IMR-90 (cell line): ENCODE measurements at regions not wholly inside any gene's neighbourhood (a gene's known extent, or its start where the extent isn't known, plus 50 kb on each side); places are given as distances from the start of the nearest gene placed in this dataset.

Source experiments
- ATAC-seq: fragments of 200-7000 bp; cut with Tn5 transposase; 2 replicates; pipeline ENCODE4 v1.9.1; 2020; ENCODE audit warnings: low read depth, mild to moderate bottlenecking, moderate library complexity
- BruUV-seq: library from RNA; stranded (reverse); fragments of 400-500 nt; replicated peaks from 2 replicates; lab custom pipeline; 2021; lab: Mats Ljungman, UMichigan
- CTCF ChIA-PET: fragments of 300-600 bp; formaldehyde crosslinking; extraction: SDS; loops from one replicate; lab custom pipeline; 2021; ENCODE audit warnings: antibody characterized with exemption; lab: Yijun Ruan, JAX
- POLR2A ChIA-PET: fragments of 300-600 bp; sonication (Branson Sonifier 250); formaldehyde crosslinking; loops from one replicate; lab custom pipeline; 2022; ENCODE audit warnings: antibody characterized with exemption; ENCODE audit not compliant: unreplicated experiment; lab: Charles Lee
- DNase-seq: peaks from one replicate; pipeline ENCODE4 v3.0.0; 2013
- H2AFZ ChIP-seq: replicated peaks from 2 replicates; pipeline ENCODE3; 2013; ENCODE audit warnings: low read length, mild to moderate bottlenecking; ENCODE audit not compliant: poor library complexity
- H2AK5ac ChIP-seq: 2 replicates; pipeline ENCODE4 v1.6.1; 2013; ENCODE audit warnings: low read depth, low read length, inconsistent platforms
- H2AK9ac ChIP-seq: replicated peaks from 2 replicates; pipeline ENCODE3; 2013; ENCODE audit warnings: mild to moderate bottlenecking, low read depth, low read length, moderate library complexity; ENCODE audit not compliant: poor library complexity
- H2BK120ac ChIP-seq: 2 replicates; pipeline ENCODE4 v1.6.1; 2013; ENCODE audit warnings: low read depth, low read length, inconsistent platforms
- H2BK15ac ChIP-seq: 3 replicates; pipeline ENCODE4 v1.6.1; 2013; ENCODE audit warnings: low read depth, low read length, inconsistent platforms
- H2BK20ac ChIP-seq: 2 replicates; pipeline ENCODE4 v1.6.1; 2013; ENCODE audit warnings: low read depth, mild to moderate bottlenecking, inconsistent platforms, low read length, moderate library complexity
- H2BK5ac ChIP-seq: 2 replicates; pipeline ENCODE4 v1.6.1; 2013; ENCODE audit warnings: mild to moderate bottlenecking, low read depth, low read length, inconsistent platforms; ENCODE audit not compliant: poor library complexity, severe bottlenecking
- H3K14ac ChIP-seq: replicated peaks from 2 replicates; pipeline ENCODE4 v1.6.1; 2013; ENCODE audit warnings: low read depth, low read length, inconsistent platforms
- H3K18ac ChIP-seq: 2 replicates; pipeline ENCODE4 v1.6.1; 2013; ENCODE audit warnings: low read depth, low read length, control low read depth
- H3K23ac ChIP-seq: 2 replicates; pipeline ENCODE4 v1.6.1; 2013; ENCODE audit warnings: low read depth, low read length, inconsistent platforms
- H3K27ac ChIP-seq: 2 replicates; pipeline ENCODE4 v1.5.1; 2013; ENCODE audit warnings: mild to moderate bottlenecking, control low read depth, low read length; ENCODE audit not compliant: insufficient read depth
- H3K27me3 ChIP-seq: 2 replicates; pipeline ENCODE4 v1.6.1; 2013; ENCODE audit warnings: low read length; ENCODE audit not compliant: control insufficient read depth, insufficient read depth
- H3K36me3 ChIP-seq: 2 replicates; pipeline ENCODE4 v1.6.1; 2013; ENCODE audit warnings: low read length, mixed read lengths; ENCODE audit not compliant: control insufficient read depth, insufficient read depth
- H3K4ac ChIP-seq: 2 replicates; pipeline ENCODE4 v1.6.1; 2013; ENCODE audit warnings: low read depth, low read length, inconsistent platforms
- H3K4me1 ChIP-seq: 2 replicates; pipeline ENCODE4 v1.6.1; 2013; ENCODE audit warnings: low read length, mixed read lengths; ENCODE audit not compliant: control insufficient read depth, insufficient read depth
- H3K4me2 ChIP-seq: 2 replicates; pipeline ENCODE4 v1.6.1; 2013; ENCODE audit warnings: low read depth, mild to moderate bottlenecking, control low read depth, low read length, moderate library complexity
- H3K4me3 ChIP-seq: 2 replicates; pipeline ENCODE4 v1.5.1; 2013; ENCODE audit warnings: low read depth, mild to moderate bottlenecking, control low read depth, low read length, moderate library complexity; ENCODE audit not compliant: insufficient read depth
- H3K56ac ChIP-seq: 2 replicates; pipeline ENCODE4 v1.6.1; 2013; ENCODE audit warnings: low read length, inconsistent platforms; ENCODE audit not compliant: insufficient read depth; ENCODE audit errors: extremely low read depth
- H3K79me1 ChIP-seq, 2 experiments: 2 replicates each; pipeline ENCODE4 v1.6.1; 2013; ENCODE audit warnings: low read length in 2 of 2, inconsistent platforms in 1 of 2, low read depth in 1 of 2
- H3K9ac ChIP-seq: 2 replicates; pipeline ENCODE4 v1.6.1; 2013; ENCODE audit warnings: low read depth, low read length, control low read depth
- H3K9me1 ChIP-seq: 2 replicates; pipeline ENCODE4 v1.6.1; 2013; ENCODE audit warnings: low read length, inconsistent platforms; ENCODE audit not compliant: insufficient read depth
- H3K9me3 ChIP-seq: 2 replicates; pipeline ENCODE4 v1.6.1; 2013; ENCODE audit warnings: low read length; ENCODE audit not compliant: control insufficient read depth, insufficient read depth
- H4K20me1 ChIP-seq: 2 replicates; pipeline ENCODE4 v1.6.1; 2013; ENCODE audit warnings: low read length, inconsistent platforms; ENCODE audit not compliant: insufficient read depth
- H4K5ac ChIP-seq: 2 replicates; pipeline ENCODE4 v1.6.1; 2013; ENCODE audit warnings: mild to moderate bottlenecking, low read depth, low read length, control low read depth
- H4K8ac ChIP-seq, 2 experiments: 2 replicates each; pipeline ENCODE4 v1.6.1; 2013; ENCODE audit warnings: low read depth in 2 of 2, low read length in 2 of 2, control low read depth in 1 of 2, inconsistent platforms in 1 of 2
- H4K91ac ChIP-seq: 2 replicates; pipeline ENCODE4 v1.6.1; 2013; ENCODE audit warnings: low read depth, low read length, inconsistent platforms; ENCODE audit not compliant: insufficient read depth
- BHLHE40 ChIP-seq: fragments of 150-350 bp; IDR thresholded peaks from 2 replicates; pipeline ENCODE4 v1.6.1; 2016; ENCODE audit warnings: mild to moderate bottlenecking, low read depth, low read length
- CHD1 ChIP-seq: IDR thresholded peaks from 2 replicates; pipeline ENCODE4 v1.6.1; 2012; ENCODE audit warnings: low read depth, low read length, improper control_type of control experiment
- MXI1 ChIP-seq: IDR thresholded peaks from 2 replicates; pipeline ENCODE4 v1.6.1; 2012; ENCODE audit warnings: low read depth, mild to moderate bottlenecking, low read length, moderate library complexity, borderline replicate concordance
- POLR2A ChIP-seq: IDR thresholded peaks from 2 replicates; pipeline ENCODE4 v1.6.1; 2012; ENCODE audit warnings: mild to moderate bottlenecking, low read depth, low read length
- RCOR1 ChIP-seq: IDR thresholded peaks from 2 replicates; pipeline ENCODE4 v1.6.1; 2012; ENCODE audit warnings: mild to moderate bottlenecking, low read length, improper control_type of control experiment; ENCODE audit not compliant: insufficient replicate concordance
- dilution Hi-C: fragments of 300-500 bp; cut with HindIII; formaldehyde crosslinking; loops from one replicate; pipeline ENCODE4 v1.14.3; 2018; ENCODE audit warnings: low sequenced_read_pairs; ENCODE audit not compliant: unreplicated experiment
- in situ Hi-C: fragments of 300-500 bp; cut with MboI; formaldehyde crosslinking; loops from 3 replicates; pipeline ENCODE4 v1.14.3; 2019; ENCODE audit warnings: low sequenced_read_pairs, inconsistent platforms, mixed read lengths
- intact Hi-C: fragments of 100-400 bp; cut with micrococcal nuclease; formaldehyde crosslinking; loops from 2 replicates; pipeline ENCODE4 v1.10.0; 2022

DNA sequence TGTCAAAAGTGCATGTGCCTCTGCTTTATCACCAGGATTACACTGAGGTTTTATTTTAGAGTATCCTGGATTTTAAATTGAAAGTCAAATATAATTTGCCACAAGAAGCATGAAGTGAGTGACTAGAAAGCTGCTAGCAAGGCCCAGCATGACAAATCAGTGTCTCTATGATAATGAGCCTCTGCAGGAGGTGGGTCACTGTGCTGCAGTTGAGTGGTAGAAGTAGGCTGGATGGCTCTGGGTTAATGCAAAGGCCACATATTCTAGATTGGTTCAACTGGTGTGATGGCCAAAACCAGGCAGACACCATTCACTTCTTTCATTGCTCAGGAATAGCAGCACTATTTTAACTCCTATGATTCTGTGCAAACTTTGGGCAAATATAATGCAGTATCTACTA is 491.5 kb downstream of the OLFM4 start:
- dilution Hi-C loops, result no loop called here
- H2BK120ac ChIP-seq, result no peak overlapping the region
- no peak overlapping the region for H3K4me2 ChIP-seq
- H4K20me1 ChIP-seq, result no peaks in the 10 kb centered on the region
- H3K9me3 ChIP-seq, result peaks cover 3% of the 10 kb centered on the region; the same call in 1 of the 2 replicates
- TF ChIP-seq CHD1, result no peak
- no peak for TF ChIP-seq POLR2A
- TF ChIP-seq MXI1, result no peak
- TF ChIP-seq RCOR1, result no peak
- no peak for TF ChIP-seq BHLHE40
- no peak overlapping the region for H4K91ac ChIP-seq
- no peak overlapping the region for H3K14ac ChIP-seq
- no peak overlapping the region for H2AK5ac ChIP-seq
- H3K23ac ChIP-seq, result no peak overlapping the region
- no peak overlapping the region for H3K4me3 ChIP-seq
- no peak overlapping the region for H3K4ac ChIP-seq
- no peak overlapping the region for H3K9ac ChIP-seq
- no peak overlapping the region for H3K27ac ChIP-seq
- H3K27me3 ChIP-seq, result no peaks in the 10 kb centered on the region
- H2BK15ac ChIP-seq, result no peak overlapping the region
- DNase-seq (no peak), ATAC-seq (no peak)
- no peak overlapping the region for H2BK20ac ChIP-seq
- H2BK5ac ChIP-seq, result no peak overlapping the region
- in situ Hi-C loops, result no loop called here
- ChIA-PET POLR2A (no interaction called here), CTCF (no interaction called here)
- H3K36me3 ChIP-seq, result no peaks in the 10 kb centered on the region
- intact Hi-C loops, result no loop called here
- H3K9me1 ChIP-seq, result no peaks in the 10 kb centered on the region
- H2AFZ ChIP-seq, result no peak overlapping the region
- no peak overlapping the region for H2AK9ac ChIP-seq
- no peak overlapping the region for H3K18ac ChIP-seq
- no peaks in the 10 kb centered on the region for H3K4me1 ChIP-seq
- BruUV-seq, result no TSS peak
- no peaks in the 10 kb centered on the region for H3K79me1 ChIP-seq
- no peak overlapping the region for H4K8ac ChIP-seq
- no peak overlapping the region for H4K5ac ChIP-seq
- H3K56ac ChIP-seq, result no peak overlapping the region
